ENCODE measurements at regions not wholly inside any gene's neighbourhood (a gene's known extent, or its start where the extent isn't known, plus 50 kb on each side); places are given as distances from the start of the nearest gene placed in this dataset.

DNA sequence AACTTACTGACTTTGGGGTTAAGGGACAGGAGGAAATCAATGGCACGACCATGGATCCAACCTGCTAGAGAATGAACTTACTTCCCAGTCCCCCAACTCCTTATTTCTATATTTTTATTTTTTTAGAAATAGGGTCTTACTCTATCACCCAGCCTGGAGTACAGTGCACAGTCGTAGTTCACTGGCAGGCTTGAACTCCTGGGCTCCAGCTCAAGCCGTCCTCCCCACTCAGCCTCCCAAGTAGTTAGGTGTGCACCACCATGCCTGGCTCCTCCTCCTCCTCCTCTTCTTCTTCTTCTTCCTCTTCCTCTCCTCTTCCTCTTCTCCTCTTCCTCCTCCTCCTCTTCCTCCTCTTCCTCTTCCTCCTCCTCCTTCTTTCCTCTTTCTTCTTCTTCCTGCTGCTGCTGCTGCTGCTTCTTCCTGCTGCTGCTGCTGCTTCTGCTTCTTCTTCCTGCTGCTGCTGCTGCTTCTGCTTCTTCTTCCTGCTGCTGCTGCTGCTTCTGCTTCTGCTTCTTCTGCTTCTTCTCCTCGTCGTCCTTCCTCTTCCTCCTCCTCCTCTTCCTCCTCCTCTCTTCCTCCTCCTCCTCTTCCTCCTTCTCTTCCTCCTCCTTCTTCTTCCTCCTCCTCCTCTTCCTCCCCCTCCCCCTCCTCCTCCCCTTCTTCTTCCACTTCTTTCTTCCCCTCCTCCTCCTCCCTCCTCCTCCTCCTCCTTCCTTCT lies 390.1 kb upstream of the RGS6 start:
- Histone ChIP-seq H3K4me1 (ENCODE audit: control insufficient read depth, insufficient read depth, low read length) (peaks cover 4% of the 10 kb centered on the region), H3K4me3 (ENCODE audit: low read depth, low read length) (no peak overlapping the region), H3K27me3 (ENCODE audit: control insufficient read depth, insufficient read depth, low read length) (no peaks in the 10 kb centered on the region), H3K36me3 (ENCODE audit: control insufficient read depth, insufficient read depth, low read length) (no peaks in the 10 kb centered on the region), H3K9ac (ENCODE audit: low read depth, low read length) (no peak overlapping the region), H3K9me3 (ENCODE audit: control insufficient read depth, insufficient read depth, low read length) (no peaks in the 10 kb centered on the region)

DNA sequence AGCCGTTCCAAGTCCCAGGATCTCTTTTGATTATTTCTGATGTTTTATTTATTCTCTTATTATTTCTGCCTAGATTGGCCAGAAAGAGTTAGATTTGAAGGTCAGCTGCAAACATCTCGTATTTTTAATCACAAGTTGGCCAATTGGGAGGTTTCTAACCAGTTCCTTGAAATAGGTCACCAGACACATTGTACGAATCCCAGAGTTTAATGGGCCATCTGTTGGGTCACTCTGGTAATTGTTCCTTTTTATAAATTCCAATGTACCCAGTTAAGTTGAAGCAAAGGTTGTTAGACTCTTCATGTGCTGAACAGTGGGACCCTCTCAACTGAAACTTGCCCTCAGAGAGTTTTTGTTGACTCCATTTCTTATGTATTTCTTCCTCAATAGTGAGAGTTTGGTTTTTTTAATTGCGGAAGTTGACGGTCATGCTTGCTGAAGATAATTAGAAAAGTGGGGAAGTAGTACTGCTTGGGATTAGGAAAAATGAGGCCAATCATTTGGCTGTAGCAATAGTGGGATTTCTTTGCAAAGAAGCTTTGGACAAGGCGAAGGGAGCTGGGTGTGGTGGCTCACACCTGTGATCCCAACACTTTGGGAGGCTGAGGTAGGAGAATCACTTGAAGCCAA lies 382.7 kb upstream of the RGS6 start:
- Histone ChIP-seq H3K27me3 (ENCODE audit: control insufficient read depth, insufficient read depth, low read length) (no peaks in the 10 kb centered on the region), H3K4me1 (ENCODE audit: control insufficient read depth, insufficient read depth, low read length) (no peaks in the 10 kb centered on the region), H3K4me3 (ENCODE audit: low read depth, low read length) (no peak overlapping the region)

DNA sequence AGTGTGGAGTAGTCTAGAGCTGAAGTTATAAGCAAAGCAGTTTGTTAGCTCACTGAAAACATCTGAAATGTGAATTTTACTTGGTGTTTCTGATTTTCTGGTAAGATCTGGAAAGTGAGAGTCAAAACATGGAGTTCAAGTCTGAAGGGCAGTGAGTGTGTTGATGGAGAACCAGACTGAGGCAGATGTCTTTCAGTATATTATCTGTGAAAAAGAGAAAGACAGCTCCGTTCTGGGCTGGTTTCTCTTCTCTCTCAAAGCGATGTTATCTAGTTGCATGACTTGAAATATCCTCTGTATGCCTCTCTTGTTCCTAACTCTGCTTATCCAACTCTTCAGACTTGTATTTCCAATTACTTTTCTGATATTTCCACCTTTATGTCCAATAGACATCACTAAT lies 381.9 kb upstream of the RGS6 start:
- no peak overlapping the region for H3K9ac ChIP-seq (ENCODE audit: low read depth, low read length)
- H3K4me3 ChIP-seq (ENCODE audit: low read depth, low read length) = no peak overlapping the region
- H3K4me1 ChIP-seq (ENCODE audit: control insufficient read depth, insufficient read depth, low read length) = no peaks in the 10 kb centered on the region
- H3K9me3 ChIP-seq (ENCODE audit: control insufficient read depth, insufficient read depth, low read length) = no peaks in the 10 kb centered on the region
- H3K36me3 ChIP-seq (ENCODE audit: control insufficient read depth, insufficient read depth, low read length) = no peaks in the 10 kb centered on the region
- H3K27me3 ChIP-seq (ENCODE audit: control insufficient read depth, insufficient read depth, low read length) = no peaks in the 10 kb centered on the region

More for the DNA sequence above, 382.7 kb upstream of the RGS6 start:
- no peaks in the 10 kb centered on the region for H3K36me3 ChIP-seq (ENCODE audit: control insufficient read depth, insufficient read depth, low read length)
- H3K9ac ChIP-seq (ENCODE audit: low read depth, low read length) = no peak overlapping the region
- H3K9me3 ChIP-seq (ENCODE audit: control insufficient read depth, insufficient read depth, low read length) = no peaks in the 10 kb centered on the region

DNA sequence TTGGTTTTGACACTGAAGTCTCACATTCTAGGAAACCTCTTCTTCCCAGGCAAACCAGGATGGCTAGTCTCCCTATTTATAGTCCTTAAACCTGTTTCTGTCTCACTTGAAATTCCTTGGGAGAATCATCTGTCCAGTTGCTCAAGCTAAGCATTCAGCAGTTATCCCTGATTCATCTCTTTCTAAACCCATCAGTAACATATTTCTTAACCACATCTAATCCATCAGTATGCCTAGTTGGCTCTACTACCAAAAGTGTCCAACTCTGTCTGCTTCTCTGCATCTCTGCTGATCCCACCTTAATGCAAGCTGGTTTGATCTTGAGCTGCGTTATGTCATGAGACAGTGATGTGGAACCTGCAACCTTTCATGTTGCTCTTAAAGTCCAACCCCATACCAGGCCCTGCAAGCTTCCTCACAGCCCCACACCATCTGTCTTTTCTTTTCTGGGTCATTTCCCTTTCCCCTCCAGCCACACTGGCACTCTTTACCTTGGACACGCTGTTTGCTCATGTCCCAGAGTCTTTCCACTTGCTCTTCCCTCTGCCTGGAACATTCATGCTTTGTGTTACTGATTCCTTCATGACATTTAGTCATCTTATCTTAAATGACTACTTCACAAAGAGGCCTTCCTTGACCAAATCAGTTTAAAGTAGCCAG lies 380.8 kb upstream of the RGS6 start:
- Histone ChIP-seq H3K36me3 (ENCODE audit: control insufficient read depth, insufficient read depth, low read length) (no peaks in the 10 kb centered on the region), H3K4me1 (ENCODE audit: control insufficient read depth, insufficient read depth, low read length) (no peaks in the 10 kb centered on the region), H3K27me3 (ENCODE audit: control insufficient read depth, insufficient read depth, low read length) (no peaks in the 10 kb centered on the region), H3K9me3 (ENCODE audit: control insufficient read depth, insufficient read depth, low read length) (no peaks in the 10 kb centered on the region), H3K9ac (ENCODE audit: low read depth, low read length) (no peak overlapping the region), H3K4me3 (ENCODE audit: low read depth, low read length) (no peak overlapping the region)

DNA sequence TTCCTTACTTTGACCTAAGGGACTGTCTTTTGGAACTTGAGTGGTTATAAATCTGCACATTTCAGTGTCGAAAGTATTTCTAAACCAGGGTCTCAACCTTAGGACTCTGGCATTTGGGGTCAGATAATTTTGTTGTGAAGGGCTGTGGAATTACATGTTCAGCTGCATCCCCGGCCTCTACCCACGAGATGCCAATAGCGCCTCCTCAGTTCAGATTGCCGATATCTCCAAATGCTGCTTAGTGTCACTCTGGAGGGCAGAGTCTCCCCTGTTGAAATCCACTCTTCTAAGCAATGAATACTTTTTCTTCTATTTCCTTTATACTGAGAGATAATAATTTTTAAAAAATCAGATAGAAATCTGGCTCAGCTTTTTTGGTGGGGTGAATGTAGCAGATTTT lies 379.4 kb upstream of the RGS6 start:
- no peaks in the 10 kb centered on the region for H3K36me3 ChIP-seq (ENCODE audit: control insufficient read depth, insufficient read depth, low read length)
- no peak overlapping the region for H3K4me3 ChIP-seq (ENCODE audit: low read depth, low read length)

DNA sequence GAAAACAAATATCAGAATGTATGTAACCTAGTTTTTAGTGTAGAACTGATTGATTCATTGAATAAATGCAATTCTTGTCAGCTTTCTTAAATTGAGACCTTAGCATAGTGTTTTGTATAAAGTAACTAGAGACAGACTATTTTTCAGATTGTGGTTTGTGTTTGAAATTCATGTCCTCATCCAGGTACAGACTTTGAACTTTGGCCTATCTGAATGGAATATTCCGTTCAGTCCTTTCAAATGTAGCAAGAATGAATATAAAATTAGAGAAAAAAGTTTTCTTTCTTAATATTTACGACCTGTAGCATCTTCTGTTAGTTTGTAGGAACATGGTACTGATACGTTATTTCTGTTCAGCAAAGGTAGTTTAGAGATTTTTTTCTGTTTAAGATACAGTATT lies 378.4 kb upstream of the RGS6 start:
- no peak overlapping the region for H3K9ac ChIP-seq (ENCODE audit: low read depth, low read length)
- H3K9me3 ChIP-seq (ENCODE audit: control insufficient read depth, insufficient read depth, low read length) = no peaks in the 10 kb centered on the region
- no peak overlapping the region for H3K4me3 ChIP-seq (ENCODE audit: low read depth, low read length)
- no peaks in the 10 kb centered on the region for H3K4me1 ChIP-seq (ENCODE audit: control insufficient read depth, insufficient read depth, low read length)
- H3K36me3 ChIP-seq (ENCODE audit: control insufficient read depth, insufficient read depth, low read length) = no peaks in the 10 kb centered on the region
- H3K27me3 ChIP-seq (ENCODE audit: control insufficient read depth, insufficient read depth, low read length) = no peaks in the 10 kb centered on the region

More for the DNA sequence above, 379.4 kb upstream of the RGS6 start:
- H3K9me3 ChIP-seq (ENCODE audit: control insufficient read depth, insufficient read depth, low read length) = no peaks in the 10 kb centered on the region
- no peaks in the 10 kb centered on the region for H3K4me1 ChIP-seq (ENCODE audit: control insufficient read depth, insufficient read depth, low read length)
- no peaks in the 10 kb centered on the region for H3K27me3 ChIP-seq (ENCODE audit: control insufficient read depth, insufficient read depth, low read length)
- H3K9ac ChIP-seq (ENCODE audit: low read depth, low read length) = no peak overlapping the region

DNA sequence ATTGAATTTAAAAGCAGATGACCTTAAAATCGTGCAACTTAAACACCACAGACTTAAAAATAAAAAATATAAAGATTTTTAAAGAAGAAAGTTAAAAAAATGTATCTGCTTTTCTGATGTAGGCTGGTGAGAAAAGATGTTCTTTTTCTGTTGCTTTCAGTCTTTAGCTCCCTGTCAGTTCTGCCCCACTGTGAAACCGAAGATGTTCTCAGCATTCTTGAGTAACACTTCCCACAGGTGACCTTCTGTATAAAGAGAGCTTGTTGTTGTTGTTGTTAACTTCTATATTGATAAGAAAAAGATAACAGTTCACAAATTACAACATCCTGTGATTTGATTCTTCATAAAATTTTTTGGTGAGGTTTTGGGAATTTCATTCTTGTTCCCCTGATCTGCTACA lies 377.9 kb upstream of the RGS6 start:
- no peak overlapping the region for H3K4me3 ChIP-seq (ENCODE audit: low read depth, low read length)
- H3K27me3 ChIP-seq (ENCODE audit: control insufficient read depth, insufficient read depth, low read length) = no peaks in the 10 kb centered on the region
- no peaks in the 10 kb centered on the region for H3K36me3 ChIP-seq (ENCODE audit: control insufficient read depth, insufficient read depth, low read length)
- H3K9ac ChIP-seq (ENCODE audit: low read depth, low read length) = no peak overlapping the region
- H3K4me1 ChIP-seq (ENCODE audit: control insufficient read depth, insufficient read depth, low read length) = no peaks in the 10 kb centered on the region
- no peaks in the 10 kb centered on the region for H3K9me3 ChIP-seq (ENCODE audit: control insufficient read depth, insufficient read depth, low read length)

DNA sequence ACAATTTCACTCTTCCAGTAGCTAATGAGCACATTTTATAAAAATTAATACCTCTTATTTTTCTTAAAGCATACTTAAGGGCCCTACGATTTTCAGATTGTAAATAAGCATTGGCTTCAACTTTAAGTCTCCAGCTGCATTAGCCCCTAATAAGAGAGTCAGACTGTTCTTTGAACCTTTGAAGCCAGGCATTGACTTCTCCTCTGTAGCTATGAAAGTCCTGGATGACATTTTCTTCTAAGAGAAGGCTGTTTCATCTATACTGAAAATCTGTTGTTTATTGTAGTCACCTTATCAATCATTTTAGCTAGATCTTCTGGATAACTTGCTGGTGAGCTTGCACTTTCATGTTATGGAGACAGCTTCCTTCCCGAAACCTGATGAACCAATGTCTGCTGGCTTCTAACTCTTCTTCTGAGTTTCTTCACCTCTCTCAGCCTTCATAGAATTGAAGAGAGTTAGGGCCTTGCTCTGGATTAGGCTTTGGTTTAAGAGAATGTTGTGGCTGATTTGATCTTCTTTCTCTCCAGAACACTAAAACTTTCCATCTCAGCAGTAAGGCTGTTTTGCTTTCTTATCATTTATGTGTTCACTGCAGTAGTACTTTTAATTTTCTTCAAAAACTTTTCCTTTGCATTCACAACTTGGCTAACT lies 377.1 kb upstream of the RGS6 start:
- Histone ChIP-seq H3K9me3 (ENCODE audit: control insufficient read depth, insufficient read depth, low read length) (no peaks in the 10 kb centered on the region), H3K4me3 (ENCODE audit: low read depth, low read length) (no peak overlapping the region), H3K36me3 (ENCODE audit: control insufficient read depth, insufficient read depth, low read length) (no peaks in the 10 kb centered on the region), H3K27me3 (ENCODE audit: control insufficient read depth, insufficient read depth, low read length) (no peaks in the 10 kb centered on the region), H3K9ac (ENCODE audit: low read depth, low read length) (no peak overlapping the region), H3K4me1 (ENCODE audit: control insufficient read depth, insufficient read depth, low read length) (no peaks in the 10 kb centered on the region)

DNA sequence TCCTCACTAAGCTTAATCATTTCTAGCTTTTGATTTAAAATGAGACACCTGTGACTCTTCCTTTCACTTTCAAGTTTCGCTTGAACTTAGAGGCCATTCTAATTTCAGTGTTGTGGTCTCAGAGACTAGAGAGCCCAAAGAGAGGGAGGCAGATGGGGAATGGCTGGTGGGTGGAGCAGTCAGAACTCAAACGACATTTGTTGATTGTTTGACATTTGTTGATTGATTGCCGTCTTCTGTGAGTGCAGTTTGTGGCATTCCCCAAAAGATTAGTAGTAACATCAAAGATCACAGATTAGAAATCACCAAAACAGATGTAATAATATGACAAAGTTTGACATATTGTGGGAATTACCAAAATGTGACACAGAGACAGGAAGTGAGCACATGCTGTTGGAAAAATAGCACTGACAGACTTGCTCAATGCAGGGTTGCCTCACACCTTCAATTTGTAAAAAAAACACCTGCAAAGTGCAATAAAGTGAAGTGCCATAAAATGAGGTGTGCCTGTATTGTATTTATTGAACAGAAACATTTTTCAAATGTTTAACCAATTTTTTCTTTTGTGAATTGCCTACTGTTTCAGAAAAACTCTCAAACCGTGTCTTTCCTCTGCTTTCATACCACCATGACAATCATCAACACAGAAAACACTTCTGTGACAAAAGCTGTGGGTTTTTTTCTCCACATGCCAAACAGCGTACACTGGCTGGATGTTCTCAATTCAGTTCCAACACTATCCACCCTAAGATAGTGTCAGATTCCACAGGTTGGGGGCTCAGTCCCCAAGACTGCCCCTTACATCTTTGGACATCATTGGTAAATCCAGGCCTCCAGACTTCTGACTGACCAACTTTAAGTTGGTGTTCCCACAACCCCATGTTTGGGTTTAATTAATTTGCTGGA lies 376.3 kb upstream of the RGS6 start:
- H3K4me1 ChIP-seq (ENCODE audit: control insufficient read depth, insufficient read depth, low read length) = no peaks in the 10 kb centered on the region
- H3K36me3 ChIP-seq (ENCODE audit: control insufficient read depth, insufficient read depth, low read length) = no peaks in the 10 kb centered on the region
- H3K27me3 ChIP-seq (ENCODE audit: control insufficient read depth, insufficient read depth, low read length) = no peaks in the 10 kb centered on the region
- H3K9me3 ChIP-seq (ENCODE audit: control insufficient read depth, insufficient read depth, low read length) = no peaks in the 10 kb centered on the region
- no peak overlapping the region for H3K4me3 ChIP-seq (ENCODE audit: low read depth, low read length)
- H3K9ac ChIP-seq (ENCODE audit: low read depth, low read length) = no peak overlapping the region

DNA sequence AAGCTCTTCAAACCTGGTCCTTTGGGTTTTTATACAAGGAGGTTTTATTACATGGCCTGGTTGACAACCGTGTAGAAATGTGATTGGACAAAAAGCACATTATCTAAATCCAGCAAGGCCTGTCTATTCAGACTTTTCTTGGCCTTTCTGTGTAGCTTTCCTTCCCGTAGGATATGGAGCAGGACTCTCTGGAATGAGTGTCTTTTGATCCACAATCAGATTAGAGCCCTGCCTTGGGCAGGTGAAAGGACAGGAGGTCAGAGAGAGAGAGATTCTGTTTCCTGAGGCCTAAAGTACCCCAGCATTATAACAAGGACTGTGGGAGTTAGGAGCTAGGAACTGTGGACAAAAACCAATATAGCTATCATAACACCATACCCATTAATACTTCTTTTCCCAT lies 375.5 kb upstream of the RGS6 start:
- Histone ChIP-seq H3K4me1 (ENCODE audit: control insufficient read depth, insufficient read depth, low read length) (no peaks in the 10 kb centered on the region), H3K4me3 (ENCODE audit: low read depth, low read length) (no peak overlapping the region), H3K9ac (ENCODE audit: low read depth, low read length) (no peak overlapping the region), H3K9me3 (ENCODE audit: control insufficient read depth, insufficient read depth, low read length) (no peaks in the 10 kb centered on the region), H3K36me3 (ENCODE audit: control insufficient read depth, insufficient read depth, low read length) (no peaks in the 10 kb centered on the region), H3K27me3 (ENCODE audit: control insufficient read depth, insufficient read depth, low read length) (no peaks in the 10 kb centered on the region)

DNA sequence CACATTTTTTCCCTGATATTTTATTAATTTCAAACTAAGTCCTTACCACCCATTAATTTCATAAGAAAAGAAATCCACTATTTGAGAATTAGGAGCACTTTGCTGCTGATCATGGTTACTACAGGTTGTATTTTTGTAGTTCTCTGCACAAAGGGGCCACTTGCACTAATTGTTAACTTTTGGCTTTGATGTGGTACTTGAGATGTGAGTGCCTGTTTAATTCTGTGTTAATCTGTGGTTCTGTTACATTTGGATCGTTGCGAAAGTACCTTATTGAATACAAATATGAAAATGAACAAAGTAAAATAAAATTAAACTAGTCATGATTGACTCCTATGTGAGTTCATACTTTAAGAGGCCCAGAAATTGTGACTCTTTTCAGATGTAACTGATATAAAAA lies 374.9 kb upstream of the RGS6 start:
- Histone ChIP-seq H3K9ac (ENCODE audit: low read depth, low read length) (no peak overlapping the region), H3K9me3 (ENCODE audit: control insufficient read depth, insufficient read depth, low read length) (no peaks in the 10 kb centered on the region), H3K4me3 (ENCODE audit: low read depth, low read length) (no peak overlapping the region)

More for the DNA sequence above, 374.9 kb upstream of the RGS6 start:
- no peaks in the 10 kb centered on the region for H3K27me3 ChIP-seq (ENCODE audit: control insufficient read depth, insufficient read depth, low read length)
- H3K4me1 ChIP-seq (ENCODE audit: control insufficient read depth, insufficient read depth, low read length) = no peaks in the 10 kb centered on the region
- H3K36me3 ChIP-seq (ENCODE audit: control insufficient read depth, insufficient read depth, low read length) = no peaks in the 10 kb centered on the region
